ENCODE measurements at regions not wholly inside any gene's neighbourhood (a gene's known extent, or its start where the extent isn't known, plus 50 kb on each side); places are given as distances from the start of the nearest gene placed in this dataset.

- TF ChIP-seq CTCF (IDR thresholded peaks at IDR 0.05) (no peak), POLR2A (IDR thresholded peaks at IDR 0.05) (no peak)
Measured at GRCh38 chr3:187954873-187955586, 198.9 kb upstream of the LPP start.
